H1 (cell line): ENCODE measurements at regions not wholly inside any gene's neighbourhood (a gene's known extent, or its start where the extent isn't known, plus 50 kb on each side); places are given as distances from the start of the nearest gene placed in this dataset.

Source experiments
- CTCF ChIA-PET: fragments of 300-600 bp; sonication (Branson Sonifier 250); formaldehyde crosslinking; loops from one replicate; lab custom pipeline; 2021; ENCODE audit not compliant: partially characterized antibody; lab: Charles Lee
- POLR2A ChIA-PET: fragments of 300-600 bp; sonication (Branson Sonifier 250); formaldehyde crosslinking; loops from one replicate; lab custom pipeline; 2021; ENCODE audit warnings: inconsistent platforms; ENCODE audit not compliant: partially characterized antibody; lab: Charles Lee
- DNase-seq, 2 experiments: peaks; one replicate each; pipeline versions ENCODE4 v3.0.0 to v3.0.0-alpha.2; 2010 to 2022; ENCODE audit warnings: low spot score in 2 of 2, low read depth in 1 of 2, mixed read lengths in 1 of 2
- FAIRE-seq: peaks from 2 replicates; lab custom pipeline; 2011; peaks lifted over from hg19 to GRCh38; lab: Jason Lieb, UNC
- H2AFZ ChIP-seq: 2 replicates; pipeline ENCODE4 v1.8.1; 2012; ENCODE audit warnings: low read length, inconsistent platforms
- H2AK5ac ChIP-seq: 2 replicates; pipeline ENCODE4 v1.6.1; 2013; ENCODE audit warnings: low read depth, low read length
- H2BK120ac ChIP-seq: replicated peaks from 2 replicates; pipeline ENCODE3; 2013; ENCODE audit warnings: low read depth, low read length, inconsistent platforms
- H2BK12ac ChIP-seq: 2 replicates; pipeline ENCODE4 v1.6.1; 2013; ENCODE audit warnings: low read depth, low read length
- H2BK15ac ChIP-seq: 2 replicates; pipeline ENCODE4 v1.6.1; 2013; ENCODE audit warnings: low read length
- H2BK20ac ChIP-seq: 2 replicates; pipeline ENCODE4 v1.6.1; 2013; ENCODE audit warnings: low read length
- H2BK5ac ChIP-seq: 2 replicates; pipeline ENCODE4 v1.6.1; 2013; ENCODE audit warnings: low read depth, low read length
- H3K14ac ChIP-seq: 2 replicates; pipeline ENCODE4 v1.6.1; 2013; ENCODE audit warnings: inconsistent platforms; ENCODE audit not compliant: insufficient read length
- H3K18ac ChIP-seq: 2 replicates; pipeline ENCODE4 v1.6.1; 2013; ENCODE audit warnings: low read length; ENCODE audit errors: extremely low read depth
- H3K23ac ChIP-seq: 2 replicates; pipeline ENCODE4 v1.6.1; 2013; ENCODE audit warnings: inconsistent platforms; ENCODE audit not compliant: insufficient read length
- H3K23me2 ChIP-seq: 2 replicates; pipeline ENCODE4 v1.6.1; 2013; ENCODE audit warnings: low read depth, low read length
- H3K27ac ChIP-seq: 2 replicates; pipeline ENCODE4 v1.6.1; 2011; ENCODE audit warnings: low read depth, low read length, inconsistent platforms
- H3K27me3 ChIP-seq, 4 experiments: replicated peaks in 1 of 4; 1 replicate in 1 of 4; 2 replicates in 3 of 4; pipeline versions ENCODE4 v1.6.1 to v1.8.1; 2011 to 2013; ENCODE audit warnings: low read length in 3 of 4, mild to moderate bottlenecking in 3 of 4, inconsistent platforms in 2 of 4, mixed read lengths in 2 of 4, moderate library complexity in 1 of 4; ENCODE audit not compliant: control insufficient read depth in 3 of 4, insufficient read depth in 3 of 4; ENCODE audit errors: extremely low read depth in 1 of 4
- H3K36me3 ChIP-seq, 4 experiments: 2 replicates each; pipeline versions ENCODE4 v1.6.1 to v1.8.1; 2011 to 2013; ENCODE audit warnings: mild to moderate bottlenecking in 4 of 4, low read length in 3 of 4, moderate library complexity in 2 of 4, control low read depth in 1 of 4, inconsistent platforms in 1 of 4; ENCODE audit not compliant: insufficient read depth in 4 of 4, control insufficient read depth in 2 of 4
- H3K4ac ChIP-seq: replicated peaks from 2 replicates; pipeline ENCODE3; 2013; ENCODE audit warnings: low read length, low read depth, mixed read lengths, inconsistent platforms; ENCODE audit not compliant: insufficient read length
- H3K4me1 ChIP-seq, 4 experiments: replicated peaks in 1 of 4; 1 replicate in 1 of 4; 2 replicates in 3 of 4; pipeline versions ENCODE4 v1.6.1 to v1.8.1; 2011 to 2013; ENCODE audit warnings: low read length in 3 of 4, inconsistent platforms in 2 of 4, mixed read lengths in 1 of 4; ENCODE audit not compliant: insufficient read depth in 4 of 4, control insufficient read depth in 3 of 4
- H3K4me2 ChIP-seq, 2 experiments: 2 replicates each; pipeline versions ENCODE4 v1.6.1 to v1.8.1; 2011 to 2013; ENCODE audit warnings: low read depth in 2 of 2, low read length in 2 of 2, control low read depth in 1 of 2, inconsistent platforms in 1 of 2, mild to moderate bottlenecking in 1 of 2; ENCODE audit not compliant: insufficient read depth in 1 of 2
- H3K4me3 ChIP-seq, 4 experiments: fragments of 200-600, 300-600 bp in 1 of 4; sonication (generic), shearing (Covaris generic), sonication (Bioruptor Twin) in 1 of 4; 2 replicates each; pipeline versions ENCODE4 v1.5.1 to v1.8.1; 2011 to 2016; ENCODE audit warnings: low read length in 4 of 4, low read depth in 3 of 4, control low read depth in 2 of 4, inconsistent platforms in 2 of 4, mild to moderate bottlenecking in 2 of 4, mixed read lengths in 1 of 4, moderate library complexity in 1 of 4; ENCODE audit not compliant: insufficient read depth in 2 of 4; ENCODE audit errors: extremely low read depth in 1 of 4
- H3K56ac ChIP-seq: replicated peaks from 2 replicates; pipeline ENCODE3; 2013; ENCODE audit warnings: low read depth, mild to moderate bottlenecking, mixed read lengths, low read length, inconsistent platforms; ENCODE audit not compliant: insufficient read length
- H3K79me1 ChIP-seq: 2 replicates; pipeline ENCODE4 v1.6.1; 2013; ENCODE audit warnings: low read depth, low read length, control low read depth
- H3K79me2 ChIP-seq, 2 experiments: 2 replicates each; pipeline versions ENCODE4 v1.6.1 to v1.8.1; 2012 to 2013; ENCODE audit warnings: low read length in 2 of 2, mild to moderate bottlenecking in 2 of 2, inconsistent platforms in 1 of 2; ENCODE audit not compliant: insufficient read depth in 2 of 2, control insufficient read depth in 1 of 2
- H3K9ac ChIP-seq, 4 experiments: replicated peaks in 1 of 4; 1 replicate in 1 of 4; 2 replicates in 3 of 4; pipeline versions ENCODE4 v1.6.1 to v1.8.1; 2011 to 2013; ENCODE audit warnings: low read depth in 3 of 4, low read length in 3 of 4, control low read depth in 2 of 4, mild to moderate bottlenecking in 2 of 4, moderate library complexity in 2 of 4, inconsistent platforms in 1 of 4; ENCODE audit errors: extremely low read depth in 1 of 4
- H3K9me3 ChIP-seq, 2 experiments: 2 replicates each; pipeline versions ENCODE4 v1.6.1 to v1.8.1; 2012 to 2013; ENCODE audit warnings: mild to moderate bottlenecking in 2 of 2, moderate library complexity in 2 of 2, control low read depth in 1 of 2, inconsistent platforms in 1 of 2, low read depth in 1 of 2, low read length in 1 of 2, mixed read lengths in 1 of 2; ENCODE audit not compliant: insufficient read depth in 2 of 2
- H4K20me1 ChIP-seq, 2 experiments: replicated peaks in 1 of 2; 2 replicates each; pipeline versions ENCODE3 to v1.8.1; 2011 to 2013; ENCODE audit warnings: inconsistent platforms in 2 of 2, low read length in 2 of 2, mild to moderate bottlenecking in 1 of 2; ENCODE audit not compliant: insufficient read depth in 2 of 2, control insufficient read depth in 1 of 2
- H4K5ac ChIP-seq: 2 replicates; pipeline ENCODE4 v1.6.1; 2013; ENCODE audit warnings: low read length, low read depth, mixed read lengths, inconsistent platforms; ENCODE audit not compliant: insufficient read length
- H4K8ac ChIP-seq: 2 replicates; pipeline ENCODE4 v1.8.0; 2013; ENCODE audit warnings: mild to moderate bottlenecking, moderate library complexity, low read length, inconsistent platforms; ENCODE audit not compliant: insufficient read depth; ENCODE audit errors: extremely low read depth
- H4K91ac ChIP-seq: replicated peaks from 2 replicates; pipeline ENCODE3; 2013; ENCODE audit warnings: low read length, mixed read lengths, inconsistent platforms; ENCODE audit not compliant: insufficient read length
- BCL11A ChIP-seq, 2 experiments: IDR thresholded peaks; one replicate each; pipeline ENCODE4 v1.6.1; 2011; ENCODE audit warnings: low read depth in 2 of 2, low read length in 2 of 2, mild to moderate bottlenecking in 2 of 2
- CEBPB ChIP-seq: IDR thresholded peaks from 2 replicates; pipeline ENCODE4 v1.6.1; 2012; ENCODE audit warnings: low read depth, low read length
- CHD2 ChIP-seq: IDR thresholded peaks from 2 replicates; pipeline ENCODE4 v1.6.1; 2012; ENCODE audit warnings: low read length, improper control_type of control experiment
- EGR1 ChIP-seq: IDR thresholded peaks from 2 replicates; pipeline ENCODE4 v1.6.1; 2011; ENCODE audit warnings: low read depth, low read length, borderline replicate concordance
- GABPA ChIP-seq: IDR thresholded peaks from 2 replicates; pipeline ENCODE4 v1.6.1; 2011; ENCODE audit warnings: mild to moderate bottlenecking, low read length, moderate library complexity, borderline replicate concordance; ENCODE audit not compliant: insufficient read depth
- HDAC2 ChIP-seq, 2 experiments: fragments of 300-600 bp in 1 of 2; sonication (generic) in 1 of 2; IDR thresholded peaks; 2 replicates each; pipeline ENCODE4 v1.6.1; 2011 to 2012; ENCODE audit warnings: low read depth in 2 of 2, low read length in 2 of 2, mild to moderate bottlenecking in 2 of 2, moderate library complexity in 2 of 2, borderline replicate concordance in 1 of 2, inconsistent platforms in 1 of 2
- JUN ChIP-seq: IDR thresholded peaks from 2 replicates; pipeline ENCODE4 v1.6.1; 2011; ENCODE audit warnings: low read depth, mild to moderate bottlenecking, improper control_type of control experiment, low read length
- JUND ChIP-seq: IDR thresholded peaks from 2 replicates; pipeline ENCODE4 v1.6.1; 2011; ENCODE audit warnings: mild to moderate bottlenecking, improper control_type of control experiment, low read length
- KDM1A ChIP-seq: fragments of 200-600, 300-600 bp; sonication (generic); IDR thresholded peaks from 2 replicates; pipeline ENCODE4 v1.7.1; 2016; ENCODE audit warnings: mild to moderate bottlenecking, low read length, borderline replicate concordance
- RBBP5 ChIP-seq: IDR thresholded peaks from 2 replicates; pipeline ENCODE4 v1.7.1; 2012; ENCODE audit warnings: low read depth, mild to moderate bottlenecking, inconsistent platforms, low read length, moderate library complexity, borderline replicate concordance
- RFX5 ChIP-seq: IDR thresholded peaks from 2 replicates; pipeline ENCODE4 v1.6.1; 2011; ENCODE audit warnings: low read depth, low read length, improper control_type of control experiment, borderline replicate concordance
- SIN3A ChIP-seq, 2 experiments: IDR thresholded peaks in 1 of 2; conservative IDR thresholded peaks in 1 of 2; 2 replicates each; pipeline ENCODE4 v1.6.1; 2011 to 2012; ENCODE audit warnings: low read length in 2 of 2, improper control_type of control experiment in 1 of 2, low read depth in 1 of 2, mild to moderate bottlenecking in 1 of 2
- SRF ChIP-seq: IDR thresholded peaks from 2 replicates; pipeline ENCODE4 v1.6.1; 2011; ENCODE audit warnings: mild to moderate bottlenecking, low read depth, low read length, moderate library complexity
- SUZ12 ChIP-seq: fragments of 200-600 bp; sonication (generic); IDR thresholded peaks from 2 replicates; pipeline ENCODE4 v1.6.1; 2012; ENCODE audit warnings: mild to moderate bottlenecking, inconsistent platforms, low read length, moderate library complexity, mixed read lengths
- TCF12 ChIP-seq: IDR thresholded peaks from 2 replicates; pipeline ENCODE4 v1.6.1; 2011; ENCODE audit warnings: low read depth, mild to moderate bottlenecking, low read length
- WGBS, 2 experiments: shearing (Covaris generic) in 1 of 2; methylation state at CpG; one replicate each; pipeline versions ENCODE4 v1.1.6 to v1.1.7; 2013 to 2015; ENCODE audit warnings: low lambda C conversion rate in 2 of 2, mixed read lengths in 2 of 2, inconsistent platforms in 1 of 2, low coverage in 1 of 2, missing lambda C conversion rate in 1 of 2; ENCODE audit not compliant: insufficient replicate concordance in 2 of 2, insufficient coverage in 1 of 2, insufficient read length in 1 of 2; ENCODE audit errors: extremely low coverage in 1 of 2, missing lambda C conversion rate in 1 of 2; 5-methylcytosine and 5-hydroxymethylcytosine counted together

- H3K14ac ChIP-seq: no peak overlapping the region
- no peaks in the 10 kb centered on the region; a peak in 1 of 4 replicates for H3K9me3 ChIP-seq
- H3K4ac ChIP-seq: no peak overlapping the region
- no peak overlapping the region for H3K27ac ChIP-seq
- no peaks in the 10 kb centered on the region for H3K27me3 ChIP-seq
- H2BK120ac ChIP-seq: no peak overlapping the region
- H2BK5ac ChIP-seq: no peak overlapping the region
- no peak overlapping the region for H3K56ac ChIP-seq
- peaks cover 0 to 2% (median 0%) of the 10 kb centered on the region in 4 experiments; a peak in 2 of 7 replicates for H3K4me1 ChIP-seq
- H3K36me3 ChIP-seq: no peaks in the 10 kb centered on the region
- FAIRE-seq: no peak
- DNase-seq: no peak
- no peak overlapping the region for H2BK12ac ChIP-seq
- no peak overlapping the region for H2AK5ac ChIP-seq
- H4K91ac ChIP-seq: no peak overlapping the region
- peaks cover 0 to 2% of the 10 kb centered on the region in 2 experiments for H4K20me1 ChIP-seq
- no peaks in the 10 kb centered on the region for H3K23me2 ChIP-seq
- no peak overlapping the region for H2BK15ac ChIP-seq
- no peak overlapping the region for H3K9ac ChIP-seq
- H3K18ac ChIP-seq: no peak overlapping the region
- H3K4me3 ChIP-seq: no peak overlapping the region
- POLR2A ChIA-PET: no interaction called here
- H3K79me2 ChIP-seq: no peaks in the 10 kb centered on the region
- H4K5ac ChIP-seq: no peak overlapping the region
- H2BK20ac ChIP-seq: no peak overlapping the region; the same call in 1 of the 2 replicates
- 93% methylated on average over 7 of the region's 7 CpGs; no CpG with 5 or more reads in 1 of the 2 experiments for WGBS, 2 experiments
- no peaks in the 10 kb centered on the region for H3K79me1 ChIP-seq
- H2AFZ ChIP-seq: no peak overlapping the region
- no peak overlapping the region for H4K8ac ChIP-seq
- no peak overlapping the region for H3K4me2 ChIP-seq
- no peak overlapping the region for H3K23ac ChIP-seq
- CTCF ChIA-PET: interaction anchor here (1.4 kb wide), 1 partner anchor 83 kb away, joined by 5 read pairs; no protein-coding TSS in a partner anchor
- TF ChIP-seq KDM1A (no peak), SRF (no peak), HDAC2 (IDR thresholded peaks at IDR 0.05; ENCODE audit: borderline replicate concordance in 1 of 2, low read depth in 2 of 2, low read length in 2 of 2) (no peak), JUN (no peak), RBBP5 (no peak), CHD2 (no peak), TCF12 (no peak), JUND (no peak), GABPA (no peak), SIN3A (conservative IDR thresholded peaks at IDR 0.05 in 1 of 2, IDR thresholded peaks at IDR 0.05 in 1 of 2; ENCODE audit: low read depth in 1 of 2, low read length in 2 of 2) (no peak), CEBPB (no peak), BCL11A (IDR thresholded peaks at IDR 0.05; ENCODE audit: low read depth in 2 of 2, low read length in 2 of 2) (no peak), EGR1 (no peak), SUZ12 (no peak), RFX5 (no peak)
Measured at GRCh38 chr14:104307246-104307626, 168.8 kb downstream of the KIF26A start.
